ENCODE measurements at regions not wholly inside any gene's neighbourhood (a gene's known extent, or its start where the extent isn't known, plus 50 kb on each side); places are given as distances from the start of the nearest gene placed in this dataset.

GRCh38 chr5:66527478-66528035 lies 68.6 kb upstream of the MAST4 start:
- TF ChIP-seq POLR2A (IDR thresholded peaks at IDR 0.05) (no peak), CTCF (IDR thresholded peaks at IDR 0.05) (no peak), EP300 (IDR thresholded peaks at IDR 0.05) (no peak)

Data from upper lobe of left lung (tissue), 4 donors.